HEK293T (cell line): ENCODE measurements at regions not wholly inside any gene's neighbourhood (a gene's known extent, or its start where the extent isn't known, plus 50 kb on each side); places are given as distances from the start of the nearest gene placed in this dataset.

ENCODE experiments used
- CTBP1 ChIP-seq: fragments of 450-650 bp; IDR thresholded peaks from 2 replicates; pipeline ENCODE4 v1.6.1; 2016; ENCODE audit warnings: borderline replicate concordance
- FOXM1 ChIP-seq: fragments of 450-650 bp; IDR thresholded peaks from 2 replicates; pipeline ENCODE4 v1.6.1; 2017; ENCODE audit warnings: mild to moderate bottlenecking, borderline replicate concordance
- HDGF ChIP-seq: fragments of 450-650 bp; IDR thresholded peaks from 2 replicates; pipeline ENCODE4 v1.6.1; 2017; ENCODE audit warnings: antibody characterized with exemption, borderline replicate concordance
- L3MBTL2 ChIP-seq: fragments of 450-650 bp; conservative IDR thresholded peaks from 2 replicates; pipeline ENCODE4 v1.6.1; 2016; ENCODE audit warnings: mild to moderate bottlenecking
- NFRKB ChIP-seq: fragments of 450-650 bp; IDR thresholded peaks from 2 replicates; pipeline ENCODE4 v1.6.1; 2016; ENCODE audit warnings: mild to moderate bottlenecking, moderate library complexity
- SP1 ChIP-seq: fragments of 450-650 bp; IDR thresholded peaks from 2 replicates; pipeline ENCODE4 v1.6.1; 2017
- SUZ12 ChIP-seq: fragments of 450-650 bp; IDR thresholded peaks from 2 replicates; pipeline ENCODE4 v1.6.1; 2016; ENCODE audit warnings: mild to moderate bottlenecking
- TARDBP ChIP-seq: fragments of 450-650 bp; IDR thresholded peaks from 2 replicates; pipeline ENCODE4 v1.6.1; 2016
- ZNF384 ChIP-seq: fragments of 450-650 bp; IDR thresholded peaks from 2 replicates; pipeline ENCODE4 v1.6.1; 2016
- TF ChIP-seq, protein P1 (sequence below): fragments of 450-650 bp; IDR thresholded peaks from 2 replicates; pipeline ENCODE4 v1.6.1; 2016

DNA sequence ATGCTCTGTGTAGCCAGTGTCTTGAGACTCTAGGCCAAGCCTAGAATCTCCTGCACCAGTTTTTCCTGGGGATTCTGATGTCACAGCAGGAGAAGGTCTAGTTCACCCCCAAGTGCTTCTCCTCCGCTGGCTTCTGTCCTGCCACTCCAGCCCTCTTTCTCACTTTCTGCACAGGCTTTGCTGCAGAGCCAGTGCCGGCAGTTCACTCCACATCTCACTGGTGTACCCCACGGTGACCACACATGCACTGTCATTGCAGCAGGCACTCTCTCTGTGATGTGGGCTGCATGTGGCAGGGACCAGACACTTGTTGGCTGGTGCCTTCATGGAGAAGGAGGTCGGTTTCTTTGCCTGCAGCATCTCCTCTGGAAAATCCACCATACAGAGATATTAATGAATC, 643.8 kb upstream of the GALNTL6 start:
- no peak for TF ChIP-seq NFRKB
- no peak for TF ChIP-seq SP1
- no peak for TF ChIP-seq FOXM1
- no peak for TF ChIP-seq HDGF
- TF ChIP-seq, protein P1, sequence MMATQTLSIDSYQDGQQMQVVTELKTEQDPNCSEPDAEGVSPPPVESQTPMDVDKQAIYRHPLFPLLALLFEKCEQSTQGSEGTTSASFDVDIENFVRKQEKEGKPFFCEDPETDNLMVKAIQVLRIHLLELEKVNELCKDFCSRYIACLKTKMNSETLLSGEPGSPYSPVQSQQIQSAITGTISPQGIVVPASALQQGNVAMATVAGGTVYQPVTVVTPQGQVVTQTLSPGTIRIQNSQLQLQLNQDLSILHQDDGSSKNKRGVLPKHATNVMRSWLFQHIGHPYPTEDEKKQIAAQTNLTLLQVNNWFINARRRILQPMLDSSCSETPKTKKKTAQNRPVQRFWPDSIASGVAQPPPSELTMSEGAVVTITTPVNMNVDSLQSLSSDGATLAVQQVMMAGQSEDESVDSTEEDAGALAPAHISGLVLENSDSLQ = no peak
- TF ChIP-seq CTBP1 = no peak
- TF ChIP-seq L3MBTL2 = no peak
- TF ChIP-seq SUZ12 = no peak
- no peak for TF ChIP-seq TARDBP
- TF ChIP-seq ZNF384 = no peak
